Heart left ventricle (tissue), 16 donors: ENCODE measurements at regions not wholly inside any gene's neighbourhood (a gene's known extent, or its start where the extent isn't known, plus 50 kb on each side); places are given as distances from the start of the nearest gene placed in this dataset.

ENCODE experiments used
- ATAC-seq, 4 donors: fragments of 200-7000 bp; cut with Tn5 transposase; one replicate each; pipeline ENCODE4 v1.9.1; 2020 to 2022; ENCODE audit warnings: moderate library complexity in 4 of 4, mild to moderate bottlenecking in 3 of 4, moderate number of reproducible peaks in 1 of 4
- DNase-seq, 5 donors: peaks; one replicate each; pipeline ENCODE4 v3.0.0-alpha.2; 2020
- H3K27ac ChIP-seq, 12 donors: fragments of 200-600 bp; sonication (generic) in 4 of 12; one replicate each; pipeline versions ENCODE4 v1.5.0 to v1.8.0; 2016 to 2022; ENCODE audit warnings: mild to moderate bottlenecking in 2 of 12
- H3K27me3 ChIP-seq, 9 donors: fragments of 200-600 bp; sonication (generic) in 2 of 9; one replicate each; pipeline versions ENCODE4 v1.5.1 to v1.8.0; 2016 to 2022; ENCODE audit warnings: mild to moderate bottlenecking in 3 of 9
- H3K36me3 ChIP-seq, 9 donors: fragments of 200-600 bp; sonication (generic) in 2 of 9; one replicate each; pipeline versions ENCODE4 v1.5.0 to v1.8.0; 2018 to 2022; ENCODE audit warnings: mild to moderate bottlenecking in 2 of 9
- H3K4me1 ChIP-seq, 12 donors: fragments of 200-600 bp; sonication (generic) in 4 of 12; one replicate each; pipeline versions ENCODE4 v1.5.0 to v1.8.0; 2016 to 2022; ENCODE audit warnings: mild to moderate bottlenecking in 3 of 12
- H3K4me3 ChIP-seq, 12 donors: fragments of 200-600 bp; sonication (generic) in 4 of 12; one replicate each; pipeline versions ENCODE4 v1.5.0 to v1.8.0; 2017 to 2022; ENCODE audit warnings: mild to moderate bottlenecking in 9 of 12, moderate library complexity in 4 of 12
- H3K9me3 ChIP-seq, 12 donors: fragments of 200-600 bp; sonication (generic) in 4 of 12; one replicate each; pipeline versions ENCODE4 v1.5.0 to v1.8.0; 2016 to 2022; ENCODE audit warnings: mild to moderate bottlenecking in 1 of 12
- CTCF ChIP-seq, 12 donors: fragments of 200-600 bp; sonication (generic) in 4 of 12; IDR thresholded peaks; one replicate each; pipeline versions ENCODE4 v1.5.0 to v1.8.0; 2018 to 2022; ENCODE audit warnings: antibody characterized with exemption in 12 of 12, mild to moderate bottlenecking in 5 of 12
- POLR2A ChIP-seq, 2 donors: fragments of 450-650 bp; IDR thresholded peaks; one replicate each; pipeline ENCODE4 v1.6.1; 2017; ENCODE audit warnings: antibody characterized with exemption in 2 of 2, mild to moderate bottlenecking in 2 of 2, moderate library complexity in 2 of 2
- WGBS, 4 donors: extraction: QIAGEN DNeasy Blood & Tissue Kit in 2 of 4; methylation state at CpG; one replicate each; pipeline versions ENCODE4 v1.1.5 to v1.1.7; 2013 to 2018; 5-methylcytosine and 5-hydroxymethylcytosine counted together
- intact Hi-C, 10 donors: fragments of 100-400 bp; cut with DNase I; formaldehyde crosslinking; loops; one replicate each; pipeline versions ENCODE4 v1.11.1 to v1.14.2; 2022
- donor health status: ischemic (EF 13 %, LVEDD 7.1; RV severe dilation, severe dysfunction).
- donor health status: healthy with polysubstance abuse.
- donor health status: DM: no; HTN: yes; CAD: no.
- donor health status: DM: no; HTN: no; CAD: no.
- donor health status: ischemic (EF 25% LVEDD 6.9; RV normal size, moderate dysfunction).
- donor health status: ischemic (EF 25% LVEDD 5.7; RV mildly dilated, moderate dysfunction).
- donor health status: healthy.
- donor health status: DM: yes; HTN: yes; CAD: no.
- donor health status: ischemic (EF 35%, LVEDD 5.7; RV mildly dilated, moderate dysfunction).
- donor health status: nonischemic (EF 11% LVEDD 7.7; RV severe dilation, severe dysfunction).
- donor health status: DM: yes; HTN: yes; CAD: no.
- donor health status: PGD.
- donor health status: ischemic (EF 29% LVEDD 5.4; RV normal size, mild dysfunction).
- donor health status: nonischemic (EF 23%, LVEDD 6.1; RV moderate dilation, normal function).

GRCh38 chr2:195595825-195596224, 61.2 kb upstream of the SLC39A10 start:
- Histone ChIP-seq H3K36me3 (no peaks in the 10 kb centered on the region), H3K27ac (no peak overlapping the region), H3K27me3 (no peaks in the 10 kb centered on the region), H3K9me3 (no peaks in the 10 kb centered on the region), H3K4me3 (no peak overlapping the region), H3K4me1 (peaks cover 0 to 20% (median 0%) of the 10 kb centered on the region in 12 donors)
- WGBS, 4 donors, result 89 to 95% (median 92%) methylated on average over 6 of the region's 6 CpGs
- ATAC-seq, result no peak
- no peak for TF ChIP-seq POLR2A (IDR thresholded peaks at IDR 0.05)
- TF ChIP-seq CTCF (IDR thresholded peaks at IDR 0.05), result no peak
- DNase-seq, result no peak
- intact Hi-C loops, result no loop called here

GRCh38 chr2:195594919-195595694, 61.9 kb upstream of the SLC39A10 start:
- Histone ChIP-seq H3K4me1 (peaks cover 0 to 27% (median 0%) of the 10 kb centered on the region in 12 donors), H3K27me3 (no peaks in the 10 kb centered on the region), H3K36me3 (no peaks in the 10 kb centered on the region), H3K9me3 (no peaks in the 10 kb centered on the region), H3K4me3 (no peak overlapping the region), H3K27ac (no peak overlapping the region)
- ATAC-seq, result no peak
- TF ChIP-seq CTCF (IDR thresholded peaks at IDR 0.05) (no peak), POLR2A (IDR thresholded peaks at IDR 0.05) (no peak)
- intact Hi-C loops, result no loop called here
- WGBS, 4 donors, result 76 to 89% (median 88%) methylated on average over 4 of the region's 4 CpGs
- no peak for DNase-seq

GRCh38 chr2:195594248-195594647, 62.8 kb upstream of the SLC39A10 start:
- H3K27me3 ChIP-seq, result no peaks in the 10 kb centered on the region
- H3K36me3 ChIP-seq, result no peaks in the 10 kb centered on the region
- no peak for DNase-seq
- TF ChIP-seq POLR2A (IDR thresholded peaks at IDR 0.05) (no peak), CTCF (IDR thresholded peaks at IDR 0.05) (no peak)
- intact Hi-C loops, result no loop called here
- peak overlapping the region in 1 of 12 donors; percentile 30 for H3K27ac ChIP-seq
- 49 to 64% (median 64%) methylated on average over 3 of the region's 3 CpGs for WGBS, 4 donors
- H3K4me1 ChIP-seq, result peaks cover 0 to 31% (median 2%) of the 10 kb centered on the region in 12 donors
- no peak for ATAC-seq
- no peak overlapping the region for H3K4me3 ChIP-seq
- H3K9me3 ChIP-seq, result no peaks in the 10 kb centered on the region

- Histone ChIP-seq H3K27me3 (no peaks in the 10 kb centered on the region), H3K36me3 (no peaks in the 10 kb centered on the region), H3K4me1 (peaks cover 0 to 31% (median 2%) of the 10 kb centered on the region in 12 donors), H3K9me3 (no peaks in the 10 kb centered on the region), H3K27ac (no peak overlapping the region), H3K4me3 (no peak overlapping the region)
- ATAC-seq (no peak), DNase-seq (no peak)
- intact Hi-C loops, result no loop called here
- WGBS, 4 donors, result 83 to 100% (median 89%) methylated on average over 2 of the region's 2 CpGs
- TF ChIP-seq CTCF (IDR thresholded peaks at IDR 0.05) (no peak), POLR2A (IDR thresholded peaks at IDR 0.05) (no peak)
Observed at GRCh38 chr2:195592105-195592504, 64.9 kb upstream of the SLC39A10 start.
